ENCODE measurements at regions not wholly inside any gene's neighbourhood (a gene's known extent, or its start where the extent isn't known, plus 50 kb on each side); places are given as distances from the start of the nearest gene placed in this dataset.

- Histone ChIP-seq H3K36me3 (no peaks in the 10 kb centered on the region), H3K9me3 (no peaks in the 10 kb centered on the region), H3K4me3 (no peak overlapping the region), H3K27me3 (replicated peaks; ENCODE audit: insufficient read depth) (no peaks in the 10 kb centered on the region), H3K4me1 (ENCODE audit: control insufficient read depth in 1 of 2, low read depth in 2 of 2) (no peaks in the 10 kb centered on the region), H3K27ac (no peak overlapping the region)
- no peak for DNase-seq (ENCODE audit: low spot score)
- TF ChIP-seq CTCF (IDR thresholded peaks at IDR 0.05) = no peak
- ATAC-seq (ENCODE audit: insufficient number of reproducible peaks, low FRiP score, low read depth) = no peak
Measured at GRCh38 chr22:49429066-49429465, 398.6 kb downstream of the BRD1 start.

- no peak overlapping the region for H3K27ac ChIP-seq
- no peak overlapping the region for H3K4me3 ChIP-seq
- no peaks in the 10 kb centered on the region for H3K36me3 ChIP-seq
- no peaks in the 10 kb centered on the region for H3K27me3 ChIP-seq (replicated peaks; ENCODE audit: insufficient read depth)
- no peak for TF ChIP-seq CTCF (IDR thresholded peaks at IDR 0.05)
- no peak for DNase-seq (ENCODE audit: low spot score)
- H3K9me3 ChIP-seq = no peaks in the 10 kb centered on the region
- ATAC-seq (ENCODE audit: insufficient number of reproducible peaks, low FRiP score, low read depth) = no peak
- no peaks in the 10 kb centered on the region for H3K4me1 ChIP-seq (ENCODE audit: control insufficient read depth in 1 of 2, low read depth in 2 of 2)
Measured at GRCh38 chr22:49427941-49428340, 399.7 kb downstream of the BRD1 start.

GRCh38 chr22:49427341-49427740 is 400.3 kb downstream of the BRD1 start:
- no peak for TF ChIP-seq CTCF (IDR thresholded peaks at IDR 0.05)
- no peaks in the 10 kb centered on the region for H3K36me3 ChIP-seq
- no peak overlapping the region for H3K4me3 ChIP-seq
- no peak for DNase-seq (ENCODE audit: low spot score)
- H3K27me3 ChIP-seq (replicated peaks; ENCODE audit: insufficient read depth) = no peaks in the 10 kb centered on the region
- no peaks in the 10 kb centered on the region for H3K4me1 ChIP-seq (ENCODE audit: control insufficient read depth in 1 of 2, low read depth in 2 of 2)
- no peak overlapping the region for H3K27ac ChIP-seq
- no peaks in the 10 kb centered on the region for H3K9me3 ChIP-seq
- ATAC-seq (ENCODE audit: insufficient number of reproducible peaks, low FRiP score, low read depth) = no peak

- Histone ChIP-seq H3K27me3 (replicated peaks; ENCODE audit: insufficient read depth) (no peaks in the 10 kb centered on the region), H3K4me3 (no peak overlapping the region), H3K9me3 (no peaks in the 10 kb centered on the region), H3K27ac (no peak overlapping the region), H3K4me1 (ENCODE audit: control insufficient read depth in 1 of 2, low read depth in 2 of 2) (no peaks in the 10 kb centered on the region), H3K36me3 (no peaks in the 10 kb centered on the region)
- DNase-seq (ENCODE audit: low spot score) (no peak), ATAC-seq (ENCODE audit: insufficient number of reproducible peaks, low FRiP score, low read depth) (no peak)
- TF ChIP-seq CTCF (IDR thresholded peaks at IDR 0.05) = no peak
Measured at GRCh38 chr22:49426618-49427266, 400.9 kb downstream of the BRD1 start.

GRCh38 chr22:49426098-49426497 is 401.6 kb downstream of the BRD1 start:
- ATAC-seq (ENCODE audit: insufficient number of reproducible peaks, low FRiP score, low read depth) = no peak
- no peak for TF ChIP-seq CTCF (IDR thresholded peaks at IDR 0.05)
- no peaks in the 10 kb centered on the region for H3K9me3 ChIP-seq
- no peaks in the 10 kb centered on the region for H3K4me1 ChIP-seq (ENCODE audit: control insufficient read depth in 1 of 2, low read depth in 2 of 2)
- H3K4me3 ChIP-seq = no peak overlapping the region
- H3K27me3 ChIP-seq (replicated peaks; ENCODE audit: insufficient read depth) = no peaks in the 10 kb centered on the region
- H3K27ac ChIP-seq = no peak overlapping the region
- no peak for DNase-seq (ENCODE audit: low spot score)
- no peaks in the 10 kb centered on the region for H3K36me3 ChIP-seq
